RCC 7860 (cell line): ENCODE measurements at regions not wholly inside any gene's neighbourhood (a gene's known extent, or its start where the extent isn't known, plus 50 kb on each side); places are given as distances from the start of the nearest gene placed in this dataset.

Experiments used
- DNase-seq: peaks from one replicate; pipeline ENCODE4 v3.0.0-alpha.2; 2015; ENCODE audit warnings: low spot score
- FAIRE-seq: peaks from 2 replicates; lab custom pipeline; 2012; peaks lifted over from hg19 to GRCh38; lab: Jason Lieb, UNC

GRCh38 chr6:122297010-122297409 is 102.4 kb upstream of the HSF2 start:
- DNase-seq: no peak
- FAIRE-seq: no peak

- no peak for FAIRE-seq
- no peak for DNase-seq
These were observed 97.4 kb upstream of the HSF2 start for GRCh38 chr6:122302067-122302466.

GRCh38 chr6:122307577-122307976 is 91.9 kb upstream of the HSF2 start:
- FAIRE-seq (no peak), DNase-seq (no peak)

- FAIRE-seq: no peak
These were observed 91.4 kb upstream of the HSF2 start for GRCh38 chr6:122308074-122308473.

GRCh38 chr6:122315842-122316241 is 83.6 kb upstream of the HSF2 start:
- DNase-seq (no peak), FAIRE-seq (no peak)

More at GRCh38 chr6:122308074-122308473, 91.4 kb upstream of the HSF2 start:
- no peak for DNase-seq

GRCh38 chr6:122322824-122323223 is 76.6 kb upstream of the HSF2 start:
- DNase-seq (no peak), FAIRE-seq (no peak)

- no peak for DNase-seq
- FAIRE-seq: no peak
These were observed 76.1 kb upstream of the HSF2 start for GRCh38 chr6:122323361-122323760.

- DNase-seq: no peak
- no peak for FAIRE-seq
These were observed 69.1 kb upstream of the HSF2 start for GRCh38 chr6:122330315-122330714.

- DNase-seq: no peak
- FAIRE-seq: no peak
These were observed 61.8 kb upstream of the HSF2 start for GRCh38 chr6:122337645-122338044.

GRCh38 chr6:122339661-122340060 is 59.8 kb upstream of the HSF2 start:
- no peak for DNase-seq
- FAIRE-seq: no peak

GRCh38 chr6:122347280-122347679 is 52.2 kb upstream of the HSF2 start:
- FAIRE-seq: no peak
- DNase-seq: no peak

GRCh38 chr6:122347751-122348150 is 51.7 kb upstream of the HSF2 start:
- DNase-seq (no peak), FAIRE-seq (no peak)
